ENCODE measurements at regions not wholly inside any gene's neighbourhood (a gene's known extent, or its start where the extent isn't known, plus 50 kb on each side); places are given as distances from the start of the nearest gene placed in this dataset.

- TF ChIP-seq CTCF (conservative IDR thresholded peaks at IDR 0.05; ENCODE audit: low read depth, low read length) = no peak
- DNase-seq (ENCODE audit: low read depth) = no peak
- H3K4me3 ChIP-seq (ENCODE audit: low read depth, low read length) = no peak overlapping the region
Measured at GRCh38 chr6:40315060-40315459, 272.1 kb downstream of the LRFN2 start.

GRCh38 chr6:40313582-40313981 lies 273.6 kb downstream of the LRFN2 start:
- no peak for TF ChIP-seq CTCF (conservative IDR thresholded peaks at IDR 0.05; ENCODE audit: low read depth, low read length)
- no peak for DNase-seq (ENCODE audit: low read depth)
- no peak overlapping the region for H3K4me3 ChIP-seq (ENCODE audit: low read depth, low read length)

GRCh38 chr6:40312213-40313015 lies 274.8 kb downstream of the LRFN2 start:
- H3K4me3 ChIP-seq (ENCODE audit: low read depth, low read length) = no peak overlapping the region
- DNase-seq (ENCODE audit: low read depth) = no peak
- no peak for TF ChIP-seq CTCF (conservative IDR thresholded peaks at IDR 0.05; ENCODE audit: low read depth, low read length)

- TF ChIP-seq CTCF (conservative IDR thresholded peaks at IDR 0.05; ENCODE audit: low read depth, low read length) = peak; percentile 84
- H3K4me3 ChIP-seq (ENCODE audit: low read depth, low read length) = no peak overlapping the region
- DNase-seq (ENCODE audit: low read depth) = peak; percentile 54
Measured at GRCh38 chr6:40308533-40309306, 278.4 kb downstream of the LRFN2 start.

- no peak overlapping the region for H3K4me3 ChIP-seq (ENCODE audit: low read depth, low read length)
- no peak for DNase-seq (ENCODE audit: low read depth)
- TF ChIP-seq CTCF (conservative IDR thresholded peaks at IDR 0.05; ENCODE audit: low read depth, low read length) = no peak
Measured at GRCh38 chr6:40307712-40308111, 279.5 kb downstream of the LRFN2 start.

- TF ChIP-seq CTCF (conservative IDR thresholded peaks at IDR 0.05; ENCODE audit: low read depth, low read length) = no peak
- H3K4me3 ChIP-seq (ENCODE audit: low read depth, low read length) = no peak overlapping the region
- DNase-seq (ENCODE audit: low read depth) = no peak
Measured at GRCh38 chr6:40302856-40303454, 284.2 kb downstream of the LRFN2 start.
